ENCODE measurements at regions not wholly inside any gene's neighbourhood (a gene's known extent, or its start where the extent isn't known, plus 50 kb on each side); places are given as distances from the start of the nearest gene placed in this dataset.

DNA sequence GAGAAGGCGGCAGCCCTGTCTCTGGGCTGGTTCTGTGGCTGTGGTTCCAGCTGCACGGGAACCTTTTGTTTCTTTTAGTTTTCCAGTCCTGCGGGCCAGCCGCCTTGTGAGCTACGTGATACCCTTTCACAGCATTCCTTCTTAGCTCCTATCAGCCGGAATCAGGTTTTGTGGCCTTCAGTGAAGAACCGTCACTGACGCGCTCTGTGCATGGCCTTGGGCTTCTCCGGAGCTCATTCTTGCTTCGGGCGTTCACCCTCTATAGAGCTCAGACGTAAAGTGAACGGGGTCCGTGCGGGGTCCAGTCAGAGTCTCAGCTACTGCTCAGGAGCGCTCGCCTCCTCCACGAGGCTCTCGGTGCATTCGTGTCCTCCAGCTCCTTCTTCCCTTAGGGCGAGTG is 166.7 kb downstream of the FAM43A start:
- Mint-ChIP-seq H3K36me3 (peaks cover 3% of the 10 kb centered on the region), H3K9me3 (peaks cover 4% of the 10 kb centered on the region), H3K27me3 (peaks cover 11% of the 10 kb centered on the region), H3K4me1 (ENCODE audit: unreplicated experiment) (peaks cover 22% of the 10 kb centered on the region), H3K4me3 (no peak overlapping the region), H3K27ac (no peak overlapping the region)
- TF ChIP-seq, protein P1, sequence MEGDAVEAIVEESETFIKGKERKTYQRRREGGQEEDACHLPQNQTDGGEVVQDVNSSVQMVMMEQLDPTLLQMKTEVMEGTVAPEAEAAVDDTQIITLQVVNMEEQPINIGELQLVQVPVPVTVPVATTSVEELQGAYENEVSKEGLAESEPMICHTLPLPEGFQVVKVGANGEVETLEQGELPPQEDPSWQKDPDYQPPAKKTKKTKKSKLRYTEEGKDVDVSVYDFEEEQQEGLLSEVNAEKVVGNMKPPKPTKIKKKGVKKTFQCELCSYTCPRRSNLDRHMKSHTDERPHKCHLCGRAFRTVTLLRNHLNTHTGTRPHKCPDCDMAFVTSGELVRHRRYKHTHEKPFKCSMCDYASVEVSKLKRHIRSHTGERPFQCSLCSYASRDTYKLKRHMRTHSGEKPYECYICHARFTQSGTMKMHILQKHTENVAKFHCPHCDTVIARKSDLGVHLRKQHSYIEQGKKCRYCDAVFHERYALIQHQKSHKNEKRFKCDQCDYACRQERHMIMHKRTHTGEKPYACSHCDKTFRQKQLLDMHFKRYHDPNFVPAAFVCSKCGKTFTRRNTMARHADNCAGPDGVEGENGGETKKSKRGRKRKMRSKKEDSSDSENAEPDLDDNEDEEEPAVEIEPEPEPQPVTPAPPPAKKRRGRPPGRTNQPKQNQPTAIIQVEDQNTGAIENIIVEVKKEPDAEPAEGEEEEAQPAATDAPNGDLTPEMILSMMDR (conservative IDR thresholded peaks at IDR 0.05) = no peak
- DNase-seq (ENCODE audit: extremely low spot score, unreplicated experiment) = no peak

DNA sequence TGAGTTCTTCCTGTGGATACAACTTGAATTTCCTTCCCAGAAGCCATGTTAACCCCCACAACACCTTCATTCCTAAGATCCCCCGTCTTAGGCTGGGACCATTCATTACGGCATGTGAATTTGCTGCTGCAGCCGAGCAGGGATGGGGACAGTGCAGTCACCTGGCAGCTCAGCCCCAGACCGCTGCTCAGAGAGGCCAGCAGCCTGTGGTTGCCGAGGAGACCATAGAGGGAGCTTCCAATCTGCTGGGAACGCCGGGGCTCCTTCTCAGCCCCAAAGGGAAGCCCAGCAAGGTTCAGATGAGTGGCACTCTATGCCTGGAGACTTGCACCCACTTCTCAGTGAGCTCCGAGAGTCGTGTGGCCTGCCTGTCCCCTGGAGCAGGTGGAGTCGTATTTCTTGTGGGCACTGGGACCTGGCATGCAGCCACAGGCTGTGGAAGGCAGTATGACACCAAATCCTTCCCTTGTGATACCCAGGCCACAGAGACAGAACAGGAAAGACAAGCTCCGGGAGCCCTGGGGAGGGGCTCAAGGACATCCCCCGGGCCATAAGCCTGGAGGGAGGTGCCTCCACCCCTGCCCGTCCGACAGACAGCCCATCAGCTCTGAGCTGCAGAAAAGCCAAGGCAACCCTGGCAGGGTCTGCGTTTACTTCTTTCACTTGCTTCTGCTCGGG is 167.3 kb downstream of the FAM43A start:
- H3K36me3 Mint-ChIP-seq = peaks cover 3% of the 10 kb centered on the region
- no peak overlapping the region for H3K27ac Mint-ChIP-seq
- peaks cover 4% of the 10 kb centered on the region for H3K9me3 Mint-ChIP-seq
- no peak overlapping the region for H3K4me3 Mint-ChIP-seq
- no peak for DNase-seq (ENCODE audit: extremely low spot score, unreplicated experiment)
- TF ChIP-seq, protein P1 (conservative IDR thresholded peaks at IDR 0.05) = no peak
- peaks cover 12% of the 10 kb centered on the region for H3K27me3 Mint-ChIP-seq
- H3K4me1 Mint-ChIP-seq (ENCODE audit: unreplicated experiment) = peaks cover 27% of the 10 kb centered on the region

DNA sequence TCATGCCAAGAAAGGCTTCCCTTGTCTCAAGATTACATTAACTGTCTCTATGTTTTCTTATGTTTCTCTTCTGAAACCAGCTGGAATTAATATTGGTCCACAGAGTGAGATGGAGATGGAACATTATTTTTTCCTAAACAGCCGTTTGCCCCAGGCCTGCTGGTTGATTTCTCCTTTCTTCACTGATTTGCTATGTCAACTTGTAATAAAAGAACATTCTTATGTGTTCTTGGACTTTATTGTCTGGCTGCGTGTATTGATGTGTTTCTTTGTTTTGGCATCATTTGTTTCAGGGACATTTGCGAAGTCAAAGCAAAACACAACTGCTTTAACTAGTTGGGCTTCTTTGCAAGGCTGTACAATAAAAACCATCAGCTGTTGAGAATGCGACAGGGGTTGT is 168.5 kb downstream of the FAM43A start:
- TF ChIP-seq, protein P1 (conservative IDR thresholded peaks at IDR 0.05) = no peak
- peaks cover under 1% of the 10 kb centered on the region for H3K9me3 Mint-ChIP-seq
- no peak for DNase-seq (ENCODE audit: extremely low spot score, unreplicated experiment)
- no peaks in the 10 kb centered on the region for H3K36me3 Mint-ChIP-seq
- H3K4me1 Mint-ChIP-seq (ENCODE audit: unreplicated experiment) = peaks cover 27% of the 10 kb centered on the region
- H3K27ac Mint-ChIP-seq = no peak overlapping the region
- H3K4me3 Mint-ChIP-seq = no peak overlapping the region
- H3K27me3 Mint-ChIP-seq = peaks cover 11% of the 10 kb centered on the region

DNA sequence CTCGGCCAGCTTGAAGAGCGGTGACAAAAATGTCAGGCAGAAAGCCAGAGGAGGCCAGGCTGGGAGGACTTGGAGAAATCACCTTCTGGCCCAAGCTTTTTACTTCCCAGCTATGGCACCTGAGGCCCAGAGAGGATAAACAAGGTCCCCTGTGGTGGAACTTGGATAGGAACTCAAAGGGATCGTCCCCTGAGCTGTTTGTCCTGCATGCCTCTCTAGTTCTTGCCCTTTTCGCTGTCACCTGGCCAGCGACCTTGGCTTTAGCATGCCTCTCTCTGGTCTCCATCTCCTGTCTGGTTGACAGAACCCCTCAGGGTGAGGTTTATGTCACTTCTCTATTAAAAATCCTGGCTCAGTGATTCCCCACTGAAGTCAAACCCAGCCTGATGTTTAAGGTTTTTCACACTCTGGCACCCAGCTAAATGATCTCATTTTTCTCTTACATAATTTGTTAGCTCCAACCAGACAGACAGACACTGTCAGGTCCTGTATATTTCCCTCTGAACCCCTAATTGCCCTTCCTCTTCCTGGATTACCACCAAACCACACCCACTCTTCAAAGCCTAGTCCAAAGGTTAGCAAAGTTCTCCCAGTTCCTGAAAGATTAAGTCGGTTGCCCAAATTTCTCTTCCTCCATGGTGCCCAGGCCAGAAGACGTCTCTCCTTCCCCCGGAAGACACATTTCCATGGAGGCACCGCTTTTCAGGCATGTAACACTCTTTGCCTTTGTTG is 169.1 kb downstream of the FAM43A start:
- Mint-ChIP-seq H3K36me3 (no peaks in the 10 kb centered on the region), H3K27me3 (peaks cover 12% of the 10 kb centered on the region), H3K9me3 (no peaks in the 10 kb centered on the region), H3K27ac (peak overlapping the region; percentile 24), H3K4me3 (no peak overlapping the region), H3K4me1 (ENCODE audit: unreplicated experiment) (peaks cover 27% of the 10 kb centered on the region)
- TF ChIP-seq, protein P1 (conservative IDR thresholded peaks at IDR 0.05) = no peak
- DNase-seq (ENCODE audit: extremely low spot score, unreplicated experiment) = no peak

DNA sequence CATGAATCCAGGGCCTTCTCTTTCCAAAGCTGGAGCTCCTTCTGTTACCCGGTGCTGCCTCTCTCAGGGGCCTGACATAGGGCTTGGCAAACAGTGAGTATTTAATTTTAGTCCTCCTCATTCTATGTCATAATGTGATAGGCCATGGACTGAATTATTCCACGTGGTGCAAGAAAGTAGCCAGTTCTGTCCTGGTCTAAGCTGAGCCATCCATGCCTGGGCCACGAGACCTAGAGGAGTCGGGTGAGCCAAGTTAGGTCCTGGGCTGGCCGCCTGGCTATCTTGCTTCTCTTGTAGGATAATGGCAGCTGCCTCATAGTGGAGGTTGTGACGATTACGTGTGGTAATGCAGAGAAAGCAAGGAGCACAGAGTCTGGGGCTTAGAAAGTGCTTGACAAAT is 170.6 kb downstream of the FAM43A start:
- no peaks in the 10 kb centered on the region for H3K36me3 Mint-ChIP-seq
- no peak overlapping the region for H3K27ac Mint-ChIP-seq
- DNase-seq (ENCODE audit: extremely low spot score, unreplicated experiment) = no peak
- TF ChIP-seq, protein P1 (conservative IDR thresholded peaks at IDR 0.05) = no peak
- H3K27me3 Mint-ChIP-seq = peaks cover 12% of the 10 kb centered on the region
- no peaks in the 10 kb centered on the region for H3K9me3 Mint-ChIP-seq
- H3K4me3 Mint-ChIP-seq = no peak overlapping the region
- peaks cover 30% of the 10 kb centered on the region for H3K4me1 Mint-ChIP-seq (ENCODE audit: unreplicated experiment)
